ENCODE measurements at regions not wholly inside any gene's neighbourhood (a gene's known extent, or its start where the extent isn't known, plus 50 kb on each side); places are given as distances from the start of the nearest gene placed in this dataset.

- TF ChIP-seq CTCF (conservative IDR thresholded peaks at IDR 0.05; ENCODE audit: low read depth, low read length) = no peak
- no peak for TF ChIP-seq EZH2 (IDR thresholded peaks at IDR 0.05; ENCODE audit: low read length, unreplicated experiment)
Observed at GRCh38 chr18:64488698-64489097, 339.8 kb upstream of the LINC00305 start.

Data from PC-3 (cell line).